Astrocyte (in vitro differentiated cells and primary cell): ENCODE measurements at regions not wholly inside any gene's neighbourhood (a gene's known extent, or its start where the extent isn't known, plus 50 kb on each side); places are given as distances from the start of the nearest gene placed in this dataset.

Experiments
- EZH2 ChIP-seq: IDR thresholded peaks from 2 replicates; pipeline ENCODE4 v1.6.1; 2012; ENCODE audit warnings: mild to moderate bottlenecking, low read length, inconsistent platforms; ENCODE audit not compliant: insufficient read depth
- TF ChIP-seq, protein P1 (sequence below): IDR thresholded peaks from 2 replicates; pipeline ENCODE4 v1.5.1; 2011; ENCODE audit warnings: low read depth, mild to moderate bottlenecking, inconsistent platforms, low read length, moderate library complexity; ENCODE audit not compliant: insufficient read depth

DNA sequence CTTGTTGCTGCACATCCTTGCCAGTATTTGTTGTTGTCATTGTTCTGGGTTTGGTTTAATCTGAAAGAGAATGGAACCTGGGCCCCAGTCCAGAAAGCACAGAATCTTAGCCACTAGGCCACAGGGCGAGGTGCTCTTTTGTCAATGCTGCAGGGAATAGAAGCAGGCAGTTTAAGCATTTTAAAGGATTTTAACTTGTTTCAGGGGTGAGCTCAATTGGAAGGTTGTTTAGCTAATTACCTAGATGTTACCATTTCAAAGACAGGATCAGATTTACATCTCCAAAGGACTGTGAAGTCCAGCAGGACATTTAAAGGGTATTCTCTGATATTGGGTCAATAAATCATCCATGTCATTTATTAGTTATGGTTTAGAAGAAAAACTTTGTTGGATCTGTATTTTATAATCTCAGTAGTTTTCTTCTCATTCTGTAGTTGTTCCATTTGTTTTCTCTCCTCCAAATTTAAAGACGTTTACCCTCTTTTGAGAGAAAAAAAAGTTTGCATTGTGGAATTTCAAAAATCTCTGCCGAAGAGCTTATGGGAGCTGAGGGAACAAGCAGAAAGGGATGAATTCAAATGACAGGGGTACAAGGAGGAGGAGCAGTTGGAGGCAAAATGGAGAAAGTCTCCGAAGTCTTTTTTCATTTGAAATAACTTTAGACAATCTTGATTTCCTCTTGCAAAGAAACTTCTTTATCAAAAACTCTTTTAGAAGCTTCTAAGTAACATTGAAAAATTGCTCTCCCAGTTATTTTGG is 57.5 kb upstream of the FAM47C start:
- no peak for TF ChIP-seq EZH2
- TF ChIP-seq, protein P1, sequence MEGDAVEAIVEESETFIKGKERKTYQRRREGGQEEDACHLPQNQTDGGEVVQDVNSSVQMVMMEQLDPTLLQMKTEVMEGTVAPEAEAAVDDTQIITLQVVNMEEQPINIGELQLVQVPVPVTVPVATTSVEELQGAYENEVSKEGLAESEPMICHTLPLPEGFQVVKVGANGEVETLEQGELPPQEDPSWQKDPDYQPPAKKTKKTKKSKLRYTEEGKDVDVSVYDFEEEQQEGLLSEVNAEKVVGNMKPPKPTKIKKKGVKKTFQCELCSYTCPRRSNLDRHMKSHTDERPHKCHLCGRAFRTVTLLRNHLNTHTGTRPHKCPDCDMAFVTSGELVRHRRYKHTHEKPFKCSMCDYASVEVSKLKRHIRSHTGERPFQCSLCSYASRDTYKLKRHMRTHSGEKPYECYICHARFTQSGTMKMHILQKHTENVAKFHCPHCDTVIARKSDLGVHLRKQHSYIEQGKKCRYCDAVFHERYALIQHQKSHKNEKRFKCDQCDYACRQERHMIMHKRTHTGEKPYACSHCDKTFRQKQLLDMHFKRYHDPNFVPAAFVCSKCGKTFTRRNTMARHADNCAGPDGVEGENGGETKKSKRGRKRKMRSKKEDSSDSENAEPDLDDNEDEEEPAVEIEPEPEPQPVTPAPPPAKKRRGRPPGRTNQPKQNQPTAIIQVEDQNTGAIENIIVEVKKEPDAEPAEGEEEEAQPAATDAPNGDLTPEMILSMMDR, result no peak
